Stomach (tissue), 4 donors: ENCODE measurements at regions not wholly inside any gene's neighbourhood (a gene's known extent, or its start where the extent isn't known, plus 50 kb on each side); places are given as distances from the start of the nearest gene placed in this dataset.

ENCODE experiments used
- EP300 ChIP-seq: sonication (generic); formaldehyde crosslinking; IDR thresholded peaks from one replicate; pipeline ENCODE4 v1.6.1; 2017; ENCODE audit warnings: antibody characterized with exemption
- POLR2A ChIP-seq, 4 donors: fragments of 450-650 bp; IDR thresholded peaks; one replicate each; pipeline ENCODE4 v1.6.1; 2016; ENCODE audit warnings: antibody characterized with exemption in 4 of 4, control low read depth in 2 of 4, mild to moderate bottlenecking in 1 of 4, moderate library complexity in 1 of 4
- TF ChIP-seq, protein P1 (sequence below), 7 experiments: fragments of 450-650 bp in 4 of 7; fragments of 200-600 bp in 3 of 7; sonication (generic) in 3 of 7; IDR thresholded peaks; one replicate each; pipeline ENCODE4 v1.5.1; 2016 to 2019; ENCODE audit warnings: antibody characterized with exemption in 7 of 7, control low read depth in 2 of 7, mild to moderate bottlenecking in 1 of 7

DNA sequence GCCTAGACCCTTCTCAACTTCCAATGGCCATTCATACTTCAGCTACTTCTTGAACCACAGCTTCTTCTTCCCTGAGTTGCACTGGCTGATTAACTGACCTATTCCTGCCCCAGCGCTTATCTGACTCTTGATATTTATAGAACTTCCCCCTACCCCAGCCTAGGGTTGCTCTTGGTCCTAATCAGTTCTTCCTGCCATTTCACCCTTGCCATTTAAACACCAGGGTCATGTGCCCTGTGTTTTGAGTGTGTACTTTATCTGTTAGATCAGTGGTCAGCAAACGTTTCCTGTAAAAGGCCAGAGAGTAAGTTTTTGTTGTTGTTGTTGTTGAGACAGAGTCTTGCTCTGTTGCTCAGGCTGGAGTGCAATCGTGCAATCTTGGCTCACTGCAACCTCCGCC is 82.4 kb upstream of the COX10 start:
- TF ChIP-seq, protein P1, sequence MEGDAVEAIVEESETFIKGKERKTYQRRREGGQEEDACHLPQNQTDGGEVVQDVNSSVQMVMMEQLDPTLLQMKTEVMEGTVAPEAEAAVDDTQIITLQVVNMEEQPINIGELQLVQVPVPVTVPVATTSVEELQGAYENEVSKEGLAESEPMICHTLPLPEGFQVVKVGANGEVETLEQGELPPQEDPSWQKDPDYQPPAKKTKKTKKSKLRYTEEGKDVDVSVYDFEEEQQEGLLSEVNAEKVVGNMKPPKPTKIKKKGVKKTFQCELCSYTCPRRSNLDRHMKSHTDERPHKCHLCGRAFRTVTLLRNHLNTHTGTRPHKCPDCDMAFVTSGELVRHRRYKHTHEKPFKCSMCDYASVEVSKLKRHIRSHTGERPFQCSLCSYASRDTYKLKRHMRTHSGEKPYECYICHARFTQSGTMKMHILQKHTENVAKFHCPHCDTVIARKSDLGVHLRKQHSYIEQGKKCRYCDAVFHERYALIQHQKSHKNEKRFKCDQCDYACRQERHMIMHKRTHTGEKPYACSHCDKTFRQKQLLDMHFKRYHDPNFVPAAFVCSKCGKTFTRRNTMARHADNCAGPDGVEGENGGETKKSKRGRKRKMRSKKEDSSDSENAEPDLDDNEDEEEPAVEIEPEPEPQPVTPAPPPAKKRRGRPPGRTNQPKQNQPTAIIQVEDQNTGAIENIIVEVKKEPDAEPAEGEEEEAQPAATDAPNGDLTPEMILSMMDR (IDR thresholded peaks at IDR 0.05): no peak
- TF ChIP-seq EP300 (no peak), POLR2A (IDR thresholded peaks at IDR 0.05) (no peak)
